ENCODE measurements at regions not wholly inside any gene's neighbourhood (a gene's known extent, or its start where the extent isn't known, plus 50 kb on each side); places are given as distances from the start of the nearest gene placed in this dataset.

DNA sequence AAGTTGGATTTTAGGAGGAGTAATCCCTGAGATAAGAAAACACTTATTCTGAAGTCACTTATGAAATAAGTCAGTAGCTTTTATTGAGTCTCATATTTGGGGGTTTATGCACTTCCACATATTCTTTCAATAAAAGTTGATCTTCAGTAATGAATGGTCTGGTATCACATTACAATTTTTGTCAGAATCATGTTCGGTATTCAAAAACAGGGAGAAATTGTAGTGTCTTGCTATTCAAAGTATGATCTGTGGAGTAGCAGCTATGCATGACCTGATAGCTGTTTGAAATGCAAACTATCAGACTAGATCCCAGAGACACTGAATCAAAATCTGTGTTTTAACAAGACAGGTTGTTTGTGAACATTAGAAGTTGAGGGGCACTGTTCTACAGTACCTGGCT is 857.6 kb downstream of the METTL15 start:
- TF ChIP-seq POLR2A (IDR thresholded peaks at IDR 0.05) (no peak), CTCF (IDR thresholded peaks at IDR 0.05 in 4 of 5, conservative IDR thresholded peaks at IDR 0.05 in 1 of 5) (no peak)
